Skeletal muscle cell (primary cell): ENCODE measurements at regions not wholly inside any gene's neighbourhood (a gene's known extent, or its start where the extent isn't known, plus 50 kb on each side); places are given as distances from the start of the nearest gene placed in this dataset.

ENCODE experiments used
- DNase-seq: peaks from one replicate; pipeline ENCODE4 v3.0.0-alpha.2; 2010; ENCODE audit warnings: low read depth
- H3K4me3 ChIP-seq: 2 replicates; pipeline ENCODE4 v1.5.1; 2011; ENCODE audit warnings: low read depth, mild to moderate bottlenecking, control low read depth, low read length, moderate library complexity

GRCh38 chr6:148650941-148651505 is 95.8 kb upstream of the UST start:
- no peak overlapping the region for H3K4me3 ChIP-seq
- DNase-seq: no peak

GRCh38 chr6:148652205-148652604 is 94.6 kb upstream of the UST start:
- no peak for DNase-seq

GRCh38 chr6:148653138-148653776 is 93.6 kb upstream of the UST start:
- H3K4me3 ChIP-seq: no peak overlapping the region
- DNase-seq: no peak

More at GRCh38 chr6:148652205-148652604, 94.6 kb upstream of the UST start:
- no peak overlapping the region for H3K4me3 ChIP-seq

- no peak overlapping the region for H3K4me3 ChIP-seq
- DNase-seq: peak; percentile 31
Measured at GRCh38 chr6:148657048-148657447, 89.8 kb upstream of the UST start.

- no peak for DNase-seq
- H3K4me3 ChIP-seq: no peak overlapping the region
Measured at GRCh38 chr6:148658681-148659430, 88.0 kb upstream of the UST start.

GRCh38 chr6:148667395-148667794 is 79.4 kb upstream of the UST start:
- no peak for DNase-seq

GRCh38 chr6:148671085-148671484 is 75.7 kb upstream of the UST start:
- H3K4me3 ChIP-seq: no peak overlapping the region
- DNase-seq: no peak

More at GRCh38 chr6:148667395-148667794, 79.4 kb upstream of the UST start:
- no peak overlapping the region for H3K4me3 ChIP-seq

- no peak overlapping the region for H3K4me3 ChIP-seq
- no peak for DNase-seq
Measured at GRCh38 chr6:148671952-148672351, 74.9 kb upstream of the UST start.

- DNase-seq: no peak
- H3K4me3 ChIP-seq: no peak overlapping the region
Measured at GRCh38 chr6:148674306-148674705, 72.5 kb upstream of the UST start.

- DNase-seq: no peak
- no peak overlapping the region for H3K4me3 ChIP-seq
Measured at GRCh38 chr6:148677594-148678476, 69.0 kb upstream of the UST start.

GRCh38 chr6:148678682-148679081 is 68.1 kb upstream of the UST start:
- H3K4me3 ChIP-seq: no peak overlapping the region
- DNase-seq: no peak

GRCh38 chr6:148681666-148682065 is 65.2 kb upstream of the UST start:
- no peak for DNase-seq

GRCh38 chr6:148682252-148682651 is 64.6 kb upstream of the UST start:
- DNase-seq: no peak
- H3K4me3 ChIP-seq: no peak overlapping the region

More at GRCh38 chr6:148681666-148682065, 65.2 kb upstream of the UST start:
- H3K4me3 ChIP-seq: no peak overlapping the region

GRCh38 chr6:148682990-148683389 is 63.8 kb upstream of the UST start:
- DNase-seq: no peak
- no peak overlapping the region for H3K4me3 ChIP-seq

- H3K4me3 ChIP-seq: no peak overlapping the region
- DNase-seq: peak; percentile 26
Measured at GRCh38 chr6:148689168-148689567, 57.7 kb upstream of the UST start.

- DNase-seq: no peak
- no peak overlapping the region for H3K4me3 ChIP-seq
Measured at GRCh38 chr6:148693882-148694484, 52.8 kb upstream of the UST start.
